Activated T-helper 1 cell treated with anti-CD3 and anti-CD28 coated beads, Interleukin-12 subunit alpha, Interleukin-12 subunit beta, Interleukin-2, Interleukin-4 antibody, amounts not matched to agents 30 ng/mL and 10 ng/mL and 1 ng/mL, durations not matched to agents 14 hours and 24 hours and 36 hours (primary cell): ENCODE measurements at regions not wholly inside any gene's neighbourhood (a gene's known extent, or its start where the extent isn't known, plus 50 kb on each side); places are given as distances from the start of the nearest gene placed in this dataset.

Experiments
- DNase-seq: peaks from one replicate; pipeline ENCODE4 v3.0.0; 2021; ENCODE audit warnings: low spot score
- H3K27ac Mint-ChIP-seq: one replicate; pipeline ENCODE4 v1.8.0; 2021; ENCODE audit warnings: mild to moderate bottlenecking, mixed read lengths
- H3K27me3 Mint-ChIP-seq: one replicate; pipeline ENCODE4 v1.8.0; 2022; ENCODE audit warnings: mild to moderate bottlenecking, moderate library complexity, mixed read lengths; ENCODE audit not compliant: insufficient read depth
- H3K36me3 Mint-ChIP-seq: one replicate; pipeline ENCODE4 v1.8.0; 2021; ENCODE audit warnings: low read depth, mixed read lengths
- H3K4me1 Mint-ChIP-seq: one replicate; pipeline ENCODE4 v1.8.0; 2021; ENCODE audit warnings: low read depth, mixed read lengths
- H3K4me3 Mint-ChIP-seq: one replicate; pipeline ENCODE4 v1.8.0; 2021; ENCODE audit warnings: mild to moderate bottlenecking, moderate library complexity, mixed read lengths
- H3K9me3 Mint-ChIP-seq: one replicate; pipeline ENCODE4 v1.8.0; 2021; ENCODE audit warnings: mixed read lengths
- intact Hi-C: fragments of 100-400 bp; cut with micrococcal nuclease; formaldehyde crosslinking; loops from one replicate; pipeline ENCODE4 v1.15.1; 2024

GRCh38 chr18:57970356-57971095 lies 73.5 kb upstream of the NEDD4L start:
- H3K4me1 Mint-ChIP-seq = peaks cover 5% of the 10 kb centered on the region
- intact Hi-C loops = loop anchor here (2.0 kb wide), 1 partner anchor 152 kb away; no protein-coding TSS in a partner anchor
- DNase-seq = no peak

GRCh38 chr18:57969824-57970223 lies 74.2 kb upstream of the NEDD4L start:
- Mint-ChIP-seq H3K27me3 (peaks cover 10% of the 10 kb centered on the region), H3K4me3 (no peak overlapping the region), H3K9me3 (no peaks in the 10 kb centered on the region), H3K36me3 (no peaks in the 10 kb centered on the region), H3K27ac (no peak overlapping the region), H3K4me1 (peaks cover 5% of the 10 kb centered on the region)
- intact Hi-C loops = loop anchor here (2.0 kb wide), 1 partner anchor 153 kb away; no protein-coding TSS in a partner anchor
- DNase-seq = no peak

More at GRCh38 chr18:57970356-57971095, 73.5 kb upstream of the NEDD4L start:
- Mint-ChIP-seq H3K36me3 (no peaks in the 10 kb centered on the region), H3K4me3 (no peak overlapping the region), H3K27me3 (peaks cover 4% of the 10 kb centered on the region), H3K9me3 (no peaks in the 10 kb centered on the region), H3K27ac (no peak overlapping the region)

GRCh38 chr18:57965246-57965645 lies 78.8 kb upstream of the NEDD4L start:
- H3K9me3 Mint-ChIP-seq = no peaks in the 10 kb centered on the region
- H3K27me3 Mint-ChIP-seq = peaks cover 13% of the 10 kb centered on the region
- DNase-seq = no peak
- no peak overlapping the region for H3K4me3 Mint-ChIP-seq
- H3K36me3 Mint-ChIP-seq = no peaks in the 10 kb centered on the region
- intact Hi-C loops = no loop called here
- no peak overlapping the region for H3K27ac Mint-ChIP-seq
- peaks cover 5% of the 10 kb centered on the region for H3K4me1 Mint-ChIP-seq

- Mint-ChIP-seq H3K27ac (no peak overlapping the region), H3K36me3 (no peaks in the 10 kb centered on the region), H3K4me1 (no peaks in the 10 kb centered on the region), H3K27me3 (peaks cover 20% of the 10 kb centered on the region), H3K4me3 (no peak overlapping the region), H3K9me3 (no peaks in the 10 kb centered on the region)
- no peak for DNase-seq
- intact Hi-C loops = no loop called here
Measured at GRCh38 chr18:57961876-57962505, 82.0 kb upstream of the NEDD4L start.

- Mint-ChIP-seq H3K27ac (no peak overlapping the region), H3K4me3 (no peak overlapping the region), H3K36me3 (no peaks in the 10 kb centered on the region), H3K9me3 (no peaks in the 10 kb centered on the region), H3K27me3 (peaks cover 20% of the 10 kb centered on the region), H3K4me1 (no peaks in the 10 kb centered on the region)
- no peak for DNase-seq
- intact Hi-C loops = no loop called here
Measured at GRCh38 chr18:57961411-57961810, 82.6 kb upstream of the NEDD4L start.

- Mint-ChIP-seq H3K4me1 (no peaks in the 10 kb centered on the region), H3K27me3 (peaks cover 11% of the 10 kb centered on the region), H3K4me3 (no peak overlapping the region), H3K9me3 (no peaks in the 10 kb centered on the region), H3K36me3 (no peaks in the 10 kb centered on the region), H3K27ac (no peak overlapping the region)
- no peak for DNase-seq
- intact Hi-C loops = loop anchor here (2.0 kb wide), 1 partner anchor 164 kb away; no protein-coding TSS in a partner anchor
Measured at GRCh38 chr18:57959278-57959677, 84.7 kb upstream of the NEDD4L start.

- Mint-ChIP-seq H3K27me3 (peaks cover 11% of the 10 kb centered on the region), H3K9me3 (no peaks in the 10 kb centered on the region), H3K27ac (no peak overlapping the region), H3K4me3 (no peak overlapping the region), H3K4me1 (no peaks in the 10 kb centered on the region), H3K36me3 (no peaks in the 10 kb centered on the region)
- DNase-seq = no peak
- intact Hi-C loops = no loop called here
Measured at GRCh38 chr18:57957210-57957609, 86.8 kb upstream of the NEDD4L start.

- H3K9me3 Mint-ChIP-seq = no peaks in the 10 kb centered on the region
- intact Hi-C loops = no loop called here
- DNase-seq = no peak
Measured at GRCh38 chr18:57956491-57956890, 87.5 kb upstream of the NEDD4L start.

GRCh38 chr18:57954935-57955334 lies 89.1 kb upstream of the NEDD4L start:
- peaks cover 5% of the 10 kb centered on the region for H3K27me3 Mint-ChIP-seq
- intact Hi-C loops = no loop called here
- no peaks in the 10 kb centered on the region for H3K36me3 Mint-ChIP-seq
- no peaks in the 10 kb centered on the region for H3K4me1 Mint-ChIP-seq
- no peak overlapping the region for H3K27ac Mint-ChIP-seq
- DNase-seq = no peak
- no peak overlapping the region for H3K4me3 Mint-ChIP-seq
- no peaks in the 10 kb centered on the region for H3K9me3 Mint-ChIP-seq

More at GRCh38 chr18:57956491-57956890, 87.5 kb upstream of the NEDD4L start:
- H3K4me3 Mint-ChIP-seq = no peak overlapping the region
- H3K4me1 Mint-ChIP-seq = no peaks in the 10 kb centered on the region
- H3K27ac Mint-ChIP-seq = no peak overlapping the region
- H3K27me3 Mint-ChIP-seq = peaks cover 8% of the 10 kb centered on the region
- H3K36me3 Mint-ChIP-seq = no peaks in the 10 kb centered on the region

GRCh38 chr18:57953883-57954282 lies 90.1 kb upstream of the NEDD4L start:
- intact Hi-C loops = no loop called here
- H3K4me3 Mint-ChIP-seq = no peak overlapping the region
- no peaks in the 10 kb centered on the region for H3K4me1 Mint-ChIP-seq
- DNase-seq = no peak
- no peaks in the 10 kb centered on the region for H3K36me3 Mint-ChIP-seq
- H3K27ac Mint-ChIP-seq = no peak overlapping the region
- H3K9me3 Mint-ChIP-seq = no peaks in the 10 kb centered on the region
- H3K27me3 Mint-ChIP-seq = peaks cover 5% of the 10 kb centered on the region

GRCh38 chr18:57951999-57952774 lies 91.8 kb upstream of the NEDD4L start:
- Mint-ChIP-seq H3K9me3 (no peaks in the 10 kb centered on the region), H3K36me3 (no peaks in the 10 kb centered on the region), H3K27me3 (no peaks in the 10 kb centered on the region), H3K27ac (no peak overlapping the region), H3K4me3 (no peak overlapping the region), H3K4me1 (no peaks in the 10 kb centered on the region)
- no peak for DNase-seq
- intact Hi-C loops = no loop called here

- Mint-ChIP-seq H3K4me1 (no peaks in the 10 kb centered on the region), H3K9me3 (no peaks in the 10 kb centered on the region), H3K27ac (no peak overlapping the region), H3K27me3 (peaks cover 2% of the 10 kb centered on the region), H3K36me3 (no peaks in the 10 kb centered on the region), H3K4me3 (no peak overlapping the region)
- no peak for DNase-seq
- intact Hi-C loops = no loop called here
Measured at GRCh38 chr18:57951117-57951796, 92.8 kb upstream of the NEDD4L start.
